HCT116 (cell line): ENCODE measurements at regions not wholly inside any gene's neighbourhood (a gene's known extent, or its start where the extent isn't known, plus 50 kb on each side); places are given as distances from the start of the nearest gene placed in this dataset.
"Not testable (repeated sequence)": the region's sequence is repeated elsewhere in the genome, so short reads cannot be mapped to it uniquely, and the experiment has no call there.

Experiments
- ATAC-seq: fragments of 200-7000 bp; cut with Tn5 transposase; 2 replicates; pipeline ENCODE4 v1.9.1; 2020; ENCODE audit warnings: mild to moderate bottlenecking, moderate library complexity
- BruUV-seq: library from RNA; stranded (reverse); fragments of 400-500 nt; replicated peaks from 2 replicates; lab custom pipeline; 2021; lab: Mats Ljungman, UMichigan
- CTCF ChIA-PET: fragments of 300-600 bp; sonication (Branson Sonifier 250); formaldehyde crosslinking; loops from one replicate; lab custom pipeline; 2021; ENCODE audit warnings: antibody characterized with exemption; lab: Charles Lee
- POLR2A ChIA-PET: fragments of 300-600, 350-600 bp; sonication (Branson Sonifier 250); formaldehyde crosslinking; loops from one replicate; lab custom pipeline; 2021; ENCODE audit warnings: antibody characterized with exemption; lab: Charles Lee
- RAD21 ChIA-PET, 2 experiments: fragments of 300-600 bp; sonication (Branson Sonifier 250); formaldehyde crosslinking; loops; one replicate each; lab custom pipeline; 2023; ENCODE audit warnings: low total read pairs in 2 of 2; ENCODE audit not compliant: uncharacterized antibody in 2 of 2, unreplicated experiment in 2 of 2, low non-redundant PET in 1 of 2; lab: Charles Lee
- DNase-seq: peaks from one replicate; pipeline ENCODE4 v3.0.0-alpha.2; 2010; ENCODE audit warnings: low read depth, low spot score
- H2AFZ ChIP-seq: fragments of 200-600 bp; shearing (Covaris generic), sonication (generic); 2 replicates; pipeline ENCODE4 v1.6.1; 2017; ENCODE audit warnings: low read depth, mixed run types, mixed read lengths, antibody characterized with exemption, low read length; ENCODE audit not compliant: poor library complexity, severe bottlenecking
- H3K27ac ChIP-seq: 2 replicates; pipeline ENCODE4 v1.5.1; 2012; ENCODE audit warnings: low read depth, low read length
- H3K27me3 ChIP-seq: fragments of 200-600 bp; sonication (generic); 2 replicates; pipeline ENCODE4 v1.6.1; 2016; ENCODE audit warnings: mixed run types, low read length, mixed read lengths; ENCODE audit not compliant: insufficient read depth
- H3K36me3 ChIP-seq, 2 experiments: fragments of 200-500 bp in 1 of 2; fragments of 200-600 bp in 1 of 2; sonication (Bioruptor generic) in 1 of 2; sonication (generic) in 1 of 2; 2 replicates each; pipeline versions ENCODE4 v1.5.1 to v1.6.1; 2014 to 2016; ENCODE audit warnings: low read length in 2 of 2, inconsistent platforms in 1 of 2, mixed read lengths in 1 of 2, mixed run types in 1 of 2; ENCODE audit not compliant: insufficient read depth in 2 of 2, control insufficient read depth in 1 of 2
- H3K4me1 ChIP-seq, 2 experiments: fragments of 200-600 bp in 1 of 2; sonication (generic) in 1 of 2; 2 replicates each; pipeline versions ENCODE4 v1.5.1 to v1.6.1; 2012 to 2017; ENCODE audit warnings: low read length in 2 of 2, inconsistent platforms in 1 of 2, mild to moderate bottlenecking in 1 of 2, mixed read lengths in 1 of 2, mixed run types in 1 of 2, moderate library complexity in 1 of 2; ENCODE audit not compliant: insufficient read depth in 2 of 2, control insufficient read depth in 1 of 2
- H3K4me2 ChIP-seq: fragments of 200-600 bp; sonication (generic); 2 replicates; pipeline ENCODE4 v1.6.1; 2017; ENCODE audit warnings: mixed run types, low read length, mixed read lengths
- H3K4me3 ChIP-seq, 2 experiments: fragments of 200-600 bp in 1 of 2; sonication (generic) in 1 of 2; replicated peaks in 1 of 2; 2 replicates each; pipeline ENCODE4 v1.5.1; 2011 to 2016; ENCODE audit warnings: low read length in 2 of 2, control low read depth in 1 of 2, low read depth in 1 of 2, mild to moderate bottlenecking in 1 of 2, mixed read lengths in 1 of 2, mixed run types in 1 of 2
- H3K79me2 ChIP-seq: fragments of 200-600 bp; sonication (generic); 2 replicates; pipeline ENCODE4 v1.6.1; 2017; ENCODE audit warnings: mild to moderate bottlenecking, mixed run types, low read length, moderate library complexity, mixed read lengths; ENCODE audit not compliant: insufficient read depth
- H3K9ac ChIP-seq: fragments of 200-600 bp; sonication (generic); 2 replicates; pipeline ENCODE4 v1.6.1; 2016; ENCODE audit warnings: low read length, mixed read lengths
- H3K9me2 ChIP-seq: fragments of 200-600 bp; sonication (generic), shearing (Covaris generic); 2 replicates; pipeline ENCODE4 v1.6.1; 2017; ENCODE audit warnings: mixed run types, mild to moderate bottlenecking, moderate library complexity; ENCODE audit not compliant: insufficient read depth
- H3K9me3 ChIP-seq, 2 experiments: fragments of 200-500 bp in 1 of 2; fragments of 200-600 bp in 1 of 2; sonication (Bioruptor generic) in 1 of 2; sonication (generic) in 1 of 2; 2 replicates each; pipeline ENCODE4 v1.6.1; 2014 to 2017; ENCODE audit warnings: low read length in 2 of 2, mixed read lengths in 2 of 2, inconsistent platforms in 1 of 2, low read depth in 1 of 2, mild to moderate bottlenecking in 1 of 2, mixed run types in 1 of 2, moderate library complexity in 1 of 2; ENCODE audit not compliant: control insufficient read depth in 1 of 2, insufficient read depth in 1 of 2
- H4K20me1 ChIP-seq: fragments of 200-600 bp; sonication (generic), shearing (Covaris generic); 2 replicates; pipeline ENCODE4 v1.6.1; 2017; ENCODE audit warnings: mixed run types, mild to moderate bottlenecking, moderate library complexity; ENCODE audit not compliant: insufficient read depth
- intact Hi-C: fragments of 100-400 bp; cut with micrococcal nuclease; formaldehyde crosslinking; loops from 2 replicates; pipeline ENCODE4 v1.10.0; 2022

DNA sequence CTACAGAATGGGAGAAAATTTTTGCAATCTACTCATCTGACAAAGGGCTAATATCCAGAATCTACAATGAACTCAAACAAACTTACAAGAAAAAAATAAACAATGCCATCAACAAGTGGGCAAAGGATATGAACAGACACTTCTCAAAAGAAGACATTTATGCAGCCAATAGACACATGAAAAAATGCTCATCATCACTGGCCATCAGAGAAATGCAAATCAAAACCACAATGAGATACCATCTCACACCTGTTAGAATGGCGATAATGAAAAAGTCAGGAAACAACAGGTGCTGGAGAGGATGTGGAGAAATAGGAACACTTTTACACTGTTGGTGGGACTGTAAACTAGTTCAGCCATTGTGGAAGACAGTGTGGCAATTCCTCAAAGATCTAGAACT lies 60.3 kb upstream of the XAGE2 start:
- H3K79me2 ChIP-seq, H3K9ac ChIP-seq, POLR2A ChIA-PET, H3K27ac ChIP-seq, ATAC-seq, H3K9me2 ChIP-seq, H3K27me3 ChIP-seq, H3K9me3 ChIP-seq, H3K4me2 ChIP-seq, BruUV-seq, H3K4me3 ChIP-seq, intact Hi-C loops, H2AFZ ChIP-seq, DNase-seq, H4K20me1 ChIP-seq, H3K4me1 ChIP-seq, RAD21 ChIA-PET, CTCF ChIA-PET, H3K36me3 ChIP-seq: not testable (repeated sequence)
